Thyroid gland (tissue), 4 donors: ENCODE measurements at regions not wholly inside any gene's neighbourhood (a gene's known extent, or its start where the extent isn't known, plus 50 kb on each side); places are given as distances from the start of the nearest gene placed in this dataset.

ENCODE experiments used
- DNase-seq, 2 donors: peaks; one replicate each; pipeline ENCODE4 v3.0.0-alpha.2; 2019
- H3K27ac ChIP-seq, 3 donors: fragments of 200-600 bp; sonication (generic); 1 replicate in 2 of 3; 2 replicates in 1 of 3; pipeline ENCODE4 v1.5.1; 2016 to 2019; ENCODE audit warnings: mild to moderate bottlenecking in 1 of 3, moderate library complexity in 1 of 3
- H3K27me3 ChIP-seq: fragments of 200-600 bp; sonication (generic); one replicate; pipeline ENCODE4 v1.5.1; 2019
- H3K36me3 ChIP-seq, 2 donors: fragments of 200-600 bp; sonication (generic); one replicate each; pipeline ENCODE4 v1.5.1; 2016 to 2019
- H3K4me1 ChIP-seq, 2 donors: fragments of 200-600 bp; sonication (generic); one replicate each; pipeline ENCODE4 v1.5.1; 2017 to 2019
- H3K4me3 ChIP-seq, 3 donors: fragments of 200-600 bp; sonication (generic); replicated peaks in 1 of 3; 1 replicate in 2 of 3; 2 replicates in 1 of 3; pipeline ENCODE4 v1.5.1; 2016; ENCODE audit warnings: mild to moderate bottlenecking in 1 of 3
- H3K9me3 ChIP-seq: fragments of 200-600 bp; sonication (generic); one replicate; pipeline ENCODE4 v1.5.1; 2017
- POLR2A ChIP-seq, 2 donors: fragments of 450-650 bp; IDR thresholded peaks; one replicate each; pipeline ENCODE4 v1.6.1; 2017; ENCODE audit warnings: antibody characterized with exemption in 2 of 2, mild to moderate bottlenecking in 2 of 2, moderate library complexity in 1 of 2
- WGBS, 2 donors: methylation state at CpG; one replicate each; pipeline ENCODE4 v1.1.5; 2017; 5-methylcytosine and 5-hydroxymethylcytosine counted together
- intact Hi-C: fragments of 100-400 bp; cut with DNase I; formaldehyde crosslinking; loops from one replicate; pipeline ENCODE4 v1.15.1; 2023
- TF ChIP-seq, protein P1 (sequence below), 6 experiments: fragments of 200-600 bp in 3 of 6; fragments of 450-650 bp in 3 of 6; sonication (generic) in 3 of 6; IDR thresholded peaks; one replicate each; pipeline ENCODE4 v1.5.1; 2016 to 2019; ENCODE audit warnings: antibody characterized with exemption in 6 of 6, mild to moderate bottlenecking in 2 of 6, inconsistent platforms in 1 of 6, moderate library complexity in 1 of 6

DNA sequence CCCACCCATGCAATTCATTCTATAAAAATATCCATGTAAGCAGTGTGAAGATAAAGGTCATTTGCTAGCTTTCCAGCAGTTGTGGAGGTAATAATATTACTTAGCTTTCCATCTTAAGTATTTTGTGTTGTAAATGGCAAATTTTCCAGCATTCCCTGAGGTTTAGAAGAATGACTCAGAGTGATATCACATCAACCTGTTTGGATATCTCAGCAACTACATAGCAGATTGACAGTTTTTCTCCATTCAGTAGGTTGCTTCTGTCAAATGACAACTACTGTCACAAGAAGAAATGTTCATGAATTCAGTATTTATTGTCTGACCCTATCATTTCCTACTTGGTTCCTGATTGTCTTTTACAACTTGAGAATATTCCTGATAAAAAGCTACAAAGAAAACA is 434.9 kb upstream of the GALNTL6 start:
- TF ChIP-seq, protein P1, sequence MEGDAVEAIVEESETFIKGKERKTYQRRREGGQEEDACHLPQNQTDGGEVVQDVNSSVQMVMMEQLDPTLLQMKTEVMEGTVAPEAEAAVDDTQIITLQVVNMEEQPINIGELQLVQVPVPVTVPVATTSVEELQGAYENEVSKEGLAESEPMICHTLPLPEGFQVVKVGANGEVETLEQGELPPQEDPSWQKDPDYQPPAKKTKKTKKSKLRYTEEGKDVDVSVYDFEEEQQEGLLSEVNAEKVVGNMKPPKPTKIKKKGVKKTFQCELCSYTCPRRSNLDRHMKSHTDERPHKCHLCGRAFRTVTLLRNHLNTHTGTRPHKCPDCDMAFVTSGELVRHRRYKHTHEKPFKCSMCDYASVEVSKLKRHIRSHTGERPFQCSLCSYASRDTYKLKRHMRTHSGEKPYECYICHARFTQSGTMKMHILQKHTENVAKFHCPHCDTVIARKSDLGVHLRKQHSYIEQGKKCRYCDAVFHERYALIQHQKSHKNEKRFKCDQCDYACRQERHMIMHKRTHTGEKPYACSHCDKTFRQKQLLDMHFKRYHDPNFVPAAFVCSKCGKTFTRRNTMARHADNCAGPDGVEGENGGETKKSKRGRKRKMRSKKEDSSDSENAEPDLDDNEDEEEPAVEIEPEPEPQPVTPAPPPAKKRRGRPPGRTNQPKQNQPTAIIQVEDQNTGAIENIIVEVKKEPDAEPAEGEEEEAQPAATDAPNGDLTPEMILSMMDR (IDR thresholded peaks at IDR 0.05) = no peak
- H3K27ac ChIP-seq = no peak overlapping the region
- intact Hi-C loops = no loop called here
- DNase-seq = no peak
- H3K27me3 ChIP-seq = no peaks in the 10 kb centered on the region
- no peaks in the 10 kb centered on the region for H3K4me1 ChIP-seq
- no peaks in the 10 kb centered on the region for H3K9me3 ChIP-seq
- no peak overlapping the region for H3K4me3 ChIP-seq
- no peaks in the 10 kb centered on the region for H3K36me3 ChIP-seq

DNA sequence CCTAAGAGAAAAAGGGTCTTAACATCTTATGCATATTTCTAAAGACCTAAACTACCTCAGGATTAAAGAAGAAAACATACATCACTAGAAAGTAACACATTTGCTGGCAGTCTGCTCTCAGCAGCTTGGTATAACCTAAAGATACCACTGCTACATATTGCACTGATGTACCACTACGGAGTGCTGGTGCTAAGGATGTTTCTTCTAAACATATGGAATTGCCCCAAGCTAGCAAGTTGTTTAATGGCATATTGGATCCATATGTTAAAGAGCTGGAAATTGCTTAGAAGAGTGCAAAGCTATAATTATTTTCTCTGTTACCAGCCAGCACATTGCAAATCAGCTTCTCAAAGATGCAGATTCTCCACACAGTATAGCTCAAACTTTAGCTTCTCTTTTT is 436.5 kb upstream of the GALNTL6 start:
- Histone ChIP-seq H3K27me3 (no peaks in the 10 kb centered on the region), H3K4me1 (no peaks in the 10 kb centered on the region), H3K4me3 (no peak overlapping the region), H3K9me3 (no peaks in the 10 kb centered on the region), H3K27ac (no peak overlapping the region), H3K36me3 (no peaks in the 10 kb centered on the region)
- DNase-seq = no peak
- TF ChIP-seq POLR2A (IDR thresholded peaks at IDR 0.05) = no peak
- TF ChIP-seq, protein P1 (IDR thresholded peaks at IDR 0.05) = no peak
- intact Hi-C loops = no loop called here
- WGBS, 2 donors = 81 to 100% methylated on average over 1 of the region's 1 CpG

DNA sequence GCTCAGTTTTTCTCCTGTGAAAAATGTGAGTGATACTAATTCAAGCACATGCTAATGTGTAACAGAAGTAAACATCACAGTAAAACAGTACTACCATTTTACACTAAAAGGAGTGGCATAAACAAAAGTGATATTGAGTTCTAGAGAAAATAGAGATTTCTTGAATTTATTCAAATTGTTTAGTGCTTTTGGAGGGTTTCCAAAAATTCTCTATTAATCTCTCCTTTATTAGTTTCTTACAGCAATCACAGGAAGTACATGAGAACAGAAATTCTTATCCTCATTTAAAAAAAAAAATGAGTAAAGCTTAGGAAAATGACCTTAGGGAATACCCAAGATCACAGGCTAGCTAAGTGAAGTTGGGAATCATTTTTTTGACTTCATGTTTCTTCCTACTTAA is 459.7 kb upstream of the GALNTL6 start:
- no peak for DNase-seq
- TF ChIP-seq POLR2A (IDR thresholded peaks at IDR 0.05) = no peak
- TF ChIP-seq, protein P1 (IDR thresholded peaks at IDR 0.05) = no peak
- Histone ChIP-seq H3K9me3 (no peaks in the 10 kb centered on the region), H3K36me3 (no peaks in the 10 kb centered on the region), H3K27me3 (no peaks in the 10 kb centered on the region), H3K4me1 (no peaks in the 10 kb centered on the region), H3K4me3 (no peak overlapping the region), H3K27ac (no peak overlapping the region)
- intact Hi-C loops = no loop called here

DNA sequence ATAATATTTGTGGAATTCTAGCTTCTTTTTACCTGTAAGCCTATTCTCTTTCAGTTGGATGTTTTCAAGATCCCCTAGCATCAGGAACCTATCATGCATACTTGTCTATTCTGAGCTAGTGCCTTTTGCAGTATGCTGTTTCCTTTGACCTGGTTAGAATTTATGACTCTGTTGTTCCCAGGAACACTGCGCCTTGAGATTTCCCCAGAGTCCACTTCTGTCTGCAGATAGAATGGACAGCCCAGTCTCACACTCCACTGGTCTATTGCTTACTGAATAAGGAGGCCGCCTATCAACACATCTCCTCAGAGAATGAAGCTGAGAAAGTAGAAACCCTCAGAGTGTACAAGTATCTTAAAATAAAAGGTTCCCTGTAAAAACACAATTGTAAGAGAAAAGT is 465.1 kb upstream of the GALNTL6 start:
- no peak overlapping the region for H3K27ac ChIP-seq
- H3K9me3 ChIP-seq = no peaks in the 10 kb centered on the region
- H3K4me1 ChIP-seq = no peaks in the 10 kb centered on the region
- WGBS, 2 donors = 72 to 75% methylated on average over 2 of the region's 2 CpGs
- no peak overlapping the region for H3K4me3 ChIP-seq
- no peak for DNase-seq
- no peaks in the 10 kb centered on the region for H3K36me3 ChIP-seq
- no peaks in the 10 kb centered on the region for H3K27me3 ChIP-seq
- intact Hi-C loops = no loop called here
- TF ChIP-seq, protein P1 (IDR thresholded peaks at IDR 0.05) = no peak
- no peak for TF ChIP-seq POLR2A (IDR thresholded peaks at IDR 0.05)

- H3K27me3 ChIP-seq = no peaks in the 10 kb centered on the region
- no peak overlapping the region for H3K27ac ChIP-seq
- WGBS, 2 donors = 59 to 64% methylated on average over 3 of the region's 3 CpGs
- no peaks in the 10 kb centered on the region for H3K36me3 ChIP-seq
- no peak for TF ChIP-seq POLR2A (IDR thresholded peaks at IDR 0.05)
- TF ChIP-seq, protein P1 (IDR thresholded peaks at IDR 0.05) = no peak
- H3K9me3 ChIP-seq = no peaks in the 10 kb centered on the region
- H3K4me3 ChIP-seq = no peak overlapping the region
- intact Hi-C loops = no loop called here
- no peak for DNase-seq
- H3K4me1 ChIP-seq = no peaks in the 10 kb centered on the region
Measured at GRCh38 chr4:171342646-171343045, 470.6 kb upstream of the GALNTL6 start.
